MM.1S (cell line): ENCODE measurements at regions not wholly inside any gene's neighbourhood (a gene's known extent, or its start where the extent isn't known, plus 50 kb on each side); places are given as distances from the start of the nearest gene placed in this dataset.

ENCODE experiments used
- DNase-seq: peaks from one replicate; pipeline ENCODE4 v3.0.0-alpha.2; 2015
- H2AFZ ChIP-seq: fragments of 300-600 bp; sonication (generic); 2 replicates; pipeline ENCODE4 v1.6.0; 2016; ENCODE audit warnings: antibody characterized with exemption, low read length
- H3F3A ChIP-seq: fragments of 300-600 bp; sonication (generic); 2 replicates; pipeline ENCODE4 v1.6.1; 2016; ENCODE audit warnings: mild to moderate bottlenecking, antibody characterized with exemption, low read length, moderate library complexity, mixed read lengths; ENCODE audit not compliant: insufficient read depth
- H3K27ac ChIP-seq: fragments of 300-600 bp; sonication (generic); 2 replicates; pipeline ENCODE4 v1.5.1; 2016; ENCODE audit warnings: mild to moderate bottlenecking, low read length
- H3K27me3 ChIP-seq: fragments of 300-600 bp; sonication (generic); replicated peaks from 2 replicates; pipeline ENCODE4 v1.6.0; 2016; ENCODE audit warnings: low read length; ENCODE audit not compliant: insufficient read depth
- H3K36me3 ChIP-seq: fragments of 300-600 bp; sonication (generic); replicated peaks from 2 replicates; pipeline ENCODE4 v1.6.1; 2016; ENCODE audit warnings: mild to moderate bottlenecking, low read length, mixed read lengths; ENCODE audit not compliant: insufficient read depth
- H3K4me1 ChIP-seq: fragments of 300-600 bp; sonication (generic); 2 replicates; pipeline ENCODE4 v1.6.1; 2016; ENCODE audit warnings: low read length, mixed read lengths
- H3K4me2 ChIP-seq: fragments of 300-600 bp; sonication (generic); 2 replicates; pipeline ENCODE4 v1.6.0; 2016; ENCODE audit warnings: low read depth, low read length
- H3K4me3 ChIP-seq: fragments of 300-600 bp; sonication (generic); 2 replicates; pipeline ENCODE4 v1.5.1; 2016; ENCODE audit warnings: low read length, mixed read lengths
- H3K79me2 ChIP-seq: fragments of 300-600 bp; sonication (generic); 2 replicates; pipeline ENCODE4 v1.6.1; 2016; ENCODE audit warnings: mixed run types, low read length, mixed read lengths
- H3K9ac ChIP-seq: fragments of 300-600 bp; sonication (generic); 2 replicates; pipeline ENCODE4 v1.6.1; 2016; ENCODE audit warnings: low read length, mixed read lengths
- H3K9me2 ChIP-seq: fragments of 300-600 bp; sonication (generic); replicated peaks from 2 replicates; pipeline ENCODE4 v1.6.1; 2016; ENCODE audit warnings: mild to moderate bottlenecking, low read length, mixed read lengths; ENCODE audit not compliant: insufficient read depth
- H3K9me3 ChIP-seq: fragments of 300-600 bp; sonication (generic); replicated peaks from 2 replicates; pipeline ENCODE4 v1.6.1; 2016; ENCODE audit warnings: mild to moderate bottlenecking, low read length, mixed read lengths; ENCODE audit not compliant: insufficient read depth
- H4K20me1 ChIP-seq: fragments of 300-600 bp; sonication (generic); 2 replicates; pipeline ENCODE4 v1.6.1; 2016; ENCODE audit warnings: mild to moderate bottlenecking, low read length, moderate library complexity, mixed read lengths; ENCODE audit not compliant: insufficient read depth
- CTCF ChIP-seq: fragments of 300-600 bp; sonication (generic); IDR thresholded peaks from 2 replicates; pipeline ENCODE4 v1.5.1; 2016; ENCODE audit warnings: antibody characterized with exemption, low read length, mixed read lengths
- EZH2 ChIP-seq: fragments of 300-600 bp; sonication (generic); optimal IDR thresholded peaks from 2 replicates; pipeline ENCODE3; 2017; ENCODE audit warnings: low read depth, mild to moderate bottlenecking, antibody characterized with exemption, low read length, mixed read lengths
- EZH2phosphoT487 ChIP-seq: fragments of 300-600 bp; sonication (generic); IDR thresholded peaks from 2 replicates; pipeline ENCODE4 v1.6.1; 2018; ENCODE audit warnings: antibody characterized with exemption, low read length

- TF ChIP-seq EZH2 (no peak), EZH2phosphoT487 (no peak), CTCF (no peak)
- Histone ChIP-seq H3K9me3 (no peaks in the 10 kb centered on the region), H3K4me3 (no peak overlapping the region), H3K9ac (no peak overlapping the region), H3K4me2 (no peak overlapping the region), H3K27ac (no peak overlapping the region), H3F3A (no peaks in the 10 kb centered on the region), H3K4me1 (no peaks in the 10 kb centered on the region), H4K20me1 (no peaks in the 10 kb centered on the region), H3K27me3 (no peaks in the 10 kb centered on the region), H3K79me2 (no peaks in the 10 kb centered on the region), H3K9me2 (no peaks in the 10 kb centered on the region), H2AFZ (no peak overlapping the region), H3K36me3 (no peaks in the 10 kb centered on the region)
- no peak for DNase-seq
Observed at GRCh38 chr14:36006623-36007022, 169.9 kb downstream of the PTCSC3 start.

GRCh38 chr14:36005670-36006069, 170.9 kb downstream of the PTCSC3 start:
- Histone ChIP-seq H3K79me2 (no peaks in the 10 kb centered on the region), H3K4me1 (no peaks in the 10 kb centered on the region), H3F3A (no peaks in the 10 kb centered on the region), H3K36me3 (no peaks in the 10 kb centered on the region), H3K27ac (no peak overlapping the region), H2AFZ (no peak overlapping the region), H4K20me1 (no peaks in the 10 kb centered on the region), H3K27me3 (no peaks in the 10 kb centered on the region), H3K4me2 (no peak overlapping the region), H3K9me2 (no peaks in the 10 kb centered on the region), H3K4me3 (no peak overlapping the region), H3K9ac (no peak overlapping the region), H3K9me3 (no peaks in the 10 kb centered on the region)
- TF ChIP-seq EZH2 = no peak
- no peak for TF ChIP-seq EZH2phosphoT487
- TF ChIP-seq CTCF = no peak
- no peak for DNase-seq

GRCh38 chr14:36001936-36002335, 174.6 kb downstream of the PTCSC3 start:
- Histone ChIP-seq H3F3A (no peaks in the 10 kb centered on the region), H3K79me2 (no peaks in the 10 kb centered on the region), H3K27ac (no peak overlapping the region), H3K4me3 (no peak overlapping the region), H3K9me2 (no peaks in the 10 kb centered on the region), H2AFZ (no peak overlapping the region), H3K4me1 (no peaks in the 10 kb centered on the region), H3K36me3 (no peaks in the 10 kb centered on the region), H3K9me3 (no peaks in the 10 kb centered on the region), H3K9ac (no peak overlapping the region), H3K27me3 (no peaks in the 10 kb centered on the region), H4K20me1 (no peaks in the 10 kb centered on the region), H3K4me2 (no peak overlapping the region)
- DNase-seq = no peak
- TF ChIP-seq EZH2 (no peak), CTCF (no peak), EZH2phosphoT487 (no peak)

GRCh38 chr14:35999294-35999693, 173.2 kb downstream of the BRMS1L start:
- Histone ChIP-seq H3K9me3 (no peaks in the 10 kb centered on the region), H4K20me1 (no peaks in the 10 kb centered on the region), H3K4me1 (no peaks in the 10 kb centered on the region), H3K36me3 (no peaks in the 10 kb centered on the region), H3K4me2 (no peak overlapping the region), H2AFZ (no peak overlapping the region), H3K27ac (no peak overlapping the region), H3K27me3 (no peaks in the 10 kb centered on the region), H3F3A (no peaks in the 10 kb centered on the region), H3K79me2 (no peaks in the 10 kb centered on the region), H3K9ac (no peak overlapping the region), H3K9me2 (no peaks in the 10 kb centered on the region), H3K4me3 (no peak overlapping the region)
- DNase-seq = no peak
- TF ChIP-seq CTCF = no peak
- no peak for TF ChIP-seq EZH2
- TF ChIP-seq EZH2phosphoT487 = no peak
